Neural cell (in vitro differentiated cells): ENCODE measurements at regions not wholly inside any gene's neighbourhood (a gene's known extent, or its start where the extent isn't known, plus 50 kb on each side); places are given as distances from the start of the nearest gene placed in this dataset.

Source experiments
- H2AFZ ChIP-seq: fragments of 200-600, 300-800 bp; sonication (generic), shearing (Covaris generic); 2 replicates; pipeline ENCODE4 v1.6.0; 2014; ENCODE audit warnings: low read depth, mild to moderate bottlenecking, antibody characterized with exemption, low read length, moderate library complexity
- H3F3A ChIP-seq: fragments of 200-600 bp; shearing (Covaris generic); 2 replicates; pipeline ENCODE4 v1.6.1; 2016; ENCODE audit warnings: mild to moderate bottlenecking, moderate library complexity, mixed read lengths, antibody characterized with exemption, low read length; ENCODE audit not compliant: insufficient read depth, poor library complexity, severe bottlenecking
- H3K27ac ChIP-seq: fragments of 200-600, 300-800 bp; sonication (generic), shearing (Covaris generic); 2 replicates; pipeline ENCODE4 v1.5.1; 2014; ENCODE audit warnings: mild to moderate bottlenecking, low read length, moderate library complexity
- H3K27me3 ChIP-seq: fragments of 300-800, 200-600 bp; sonication (generic), shearing (Covaris generic); 2 replicates; pipeline ENCODE4 v1.6.0; 2014; ENCODE audit warnings: mild to moderate bottlenecking, low read depth, low read length, moderate library complexity; ENCODE audit not compliant: insufficient read depth
- H3K36me3 ChIP-seq: fragments of 300-800, 200-600 bp; sonication (generic), shearing (Covaris generic); 2 replicates; pipeline ENCODE4 v1.5.1; 2014; ENCODE audit warnings: mild to moderate bottlenecking, antibody characterized with exemption, low read length, moderate library complexity; ENCODE audit not compliant: insufficient read depth
- H3K4me2 ChIP-seq: fragments of 300-800, 200-600 bp; sonication (generic), shearing (Covaris generic); 2 replicates; pipeline ENCODE4 v1.6.0; 2014; ENCODE audit warnings: mild to moderate bottlenecking, low read length
- H3K4me3 ChIP-seq: fragments of 300-800, 200-600 bp; sonication (generic), shearing (Covaris generic); 2 replicates; pipeline ENCODE4 v1.5.1; 2014; ENCODE audit warnings: mild to moderate bottlenecking, low read length, moderate library complexity
- H3K79me2 ChIP-seq: fragments of 200-600 bp; shearing (Covaris generic); replicated peaks from 2 replicates; pipeline ENCODE4 v1.6.0; 2014; ENCODE audit warnings: mild to moderate bottlenecking, low read length, moderate library complexity; ENCODE audit not compliant: insufficient read depth
- H3K9ac ChIP-seq: fragments of 300-800, 200-600 bp; sonication (generic), shearing (Covaris generic); 2 replicates; pipeline ENCODE4 v1.6.1; 2016; ENCODE audit warnings: mild to moderate bottlenecking, low read length, mixed read lengths
- H3K9me2 ChIP-seq: fragments of 200-600 bp; shearing (Covaris generic); 2 replicates; pipeline ENCODE4 v1.6.1; 2016; ENCODE audit warnings: mild to moderate bottlenecking, low read length, mixed read lengths; ENCODE audit not compliant: insufficient read depth
- H3K9me3 ChIP-seq: fragments of 200-600, 300-800 bp; sonication (generic), shearing (Covaris generic); 2 replicates; pipeline ENCODE4 v1.6.1; 2016; ENCODE audit warnings: mild to moderate bottlenecking, mixed run types, low read length, moderate library complexity, mixed read lengths
- H4K20me1 ChIP-seq: fragments of 200-600 bp; shearing (Covaris generic); 2 replicates; pipeline ENCODE4 v1.6.1; 2016; ENCODE audit warnings: mild to moderate bottlenecking, mixed run types; ENCODE audit not compliant: insufficient read depth
- EP300 ChIP-seq: fragments of 450-650 bp; conservative IDR thresholded peaks from 2 replicates; pipeline ENCODE4 v1.6.1; 2014; ENCODE audit warnings: antibody characterized with exemption, mild to moderate bottlenecking, moderate library complexity; ENCODE audit not compliant: poor library complexity, severe bottlenecking
- EZH2 ChIP-seq: fragments of 200-600, 300-800 bp; shearing (Covaris generic), sonication (generic); IDR thresholded peaks from 2 replicates; pipeline ENCODE4 v1.6.1; 2014; ENCODE audit warnings: antibody characterized with exemption, low read length, borderline replicate concordance, mild to moderate bottlenecking; ENCODE audit not compliant: insufficient read depth, poor library complexity, severe bottlenecking
- MXI1 ChIP-seq: fragments of 450-650 bp; conservative IDR thresholded peaks from 2 replicates; pipeline ENCODE4 v1.6.1; 2014; ENCODE audit warnings: antibody characterized with exemption, mild to moderate bottlenecking; ENCODE audit not compliant: poor library complexity, severe bottlenecking
- POLR2AphosphoS5 ChIP-seq: IDR thresholded peaks from 2 replicates; pipeline ENCODE4 v1.6.1; 2012
- RAD21 ChIP-seq: fragments of 450-650 bp; conservative IDR thresholded peaks from 2 replicates; pipeline ENCODE4 v1.6.1; 2014; ENCODE audit warnings: antibody characterized with exemption, mild to moderate bottlenecking, moderate library complexity
- SMC3 ChIP-seq: fragments of 450-650 bp; conservative IDR thresholded peaks from 2 replicates; pipeline ENCODE4 v1.6.1; 2014; ENCODE audit warnings: antibody characterized with exemption, mild to moderate bottlenecking, moderate library complexity; ENCODE audit not compliant: poor library complexity
- TAF1 ChIP-seq: IDR thresholded peaks from 2 replicates; pipeline ENCODE4 v1.6.1; 2012; ENCODE audit warnings: low read depth
- TF ChIP-seq, protein P1 (sequence below): IDR thresholded peaks from 2 replicates; pipeline ENCODE4 v1.6.1; 2012; ENCODE audit warnings: borderline replicate concordance
- TF ChIP-seq, protein P2 (sequence below): fragments of 450-650 bp; IDR thresholded peaks from 2 replicates; pipeline ENCODE4 v1.5.1; 2014; ENCODE audit warnings: antibody characterized with exemption, mild to moderate bottlenecking, moderate library complexity; ENCODE audit not compliant: poor library complexity, severe bottlenecking

DNA sequence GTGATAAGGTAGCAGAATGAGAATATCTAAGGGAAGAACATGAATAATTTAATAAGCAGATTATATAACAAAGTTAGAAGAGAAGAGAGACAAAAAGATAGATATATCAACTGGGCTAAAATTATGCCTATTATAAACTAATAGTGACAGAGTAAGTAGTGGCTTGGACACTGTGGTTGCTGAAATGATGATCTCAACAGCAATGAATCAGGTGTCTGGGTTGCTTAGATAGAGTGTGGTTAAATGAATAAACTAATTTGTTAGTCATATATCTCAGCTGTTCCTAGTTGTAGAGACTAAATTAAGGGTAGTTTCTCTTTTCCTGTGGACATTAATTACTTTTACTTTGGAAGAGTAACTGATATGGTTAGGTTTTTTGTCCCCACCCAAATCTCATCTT lies 1485.4 kb upstream of the CELF4 start:
- H3K4me3 ChIP-seq, result no peak overlapping the region
- TF ChIP-seq, protein P1, sequence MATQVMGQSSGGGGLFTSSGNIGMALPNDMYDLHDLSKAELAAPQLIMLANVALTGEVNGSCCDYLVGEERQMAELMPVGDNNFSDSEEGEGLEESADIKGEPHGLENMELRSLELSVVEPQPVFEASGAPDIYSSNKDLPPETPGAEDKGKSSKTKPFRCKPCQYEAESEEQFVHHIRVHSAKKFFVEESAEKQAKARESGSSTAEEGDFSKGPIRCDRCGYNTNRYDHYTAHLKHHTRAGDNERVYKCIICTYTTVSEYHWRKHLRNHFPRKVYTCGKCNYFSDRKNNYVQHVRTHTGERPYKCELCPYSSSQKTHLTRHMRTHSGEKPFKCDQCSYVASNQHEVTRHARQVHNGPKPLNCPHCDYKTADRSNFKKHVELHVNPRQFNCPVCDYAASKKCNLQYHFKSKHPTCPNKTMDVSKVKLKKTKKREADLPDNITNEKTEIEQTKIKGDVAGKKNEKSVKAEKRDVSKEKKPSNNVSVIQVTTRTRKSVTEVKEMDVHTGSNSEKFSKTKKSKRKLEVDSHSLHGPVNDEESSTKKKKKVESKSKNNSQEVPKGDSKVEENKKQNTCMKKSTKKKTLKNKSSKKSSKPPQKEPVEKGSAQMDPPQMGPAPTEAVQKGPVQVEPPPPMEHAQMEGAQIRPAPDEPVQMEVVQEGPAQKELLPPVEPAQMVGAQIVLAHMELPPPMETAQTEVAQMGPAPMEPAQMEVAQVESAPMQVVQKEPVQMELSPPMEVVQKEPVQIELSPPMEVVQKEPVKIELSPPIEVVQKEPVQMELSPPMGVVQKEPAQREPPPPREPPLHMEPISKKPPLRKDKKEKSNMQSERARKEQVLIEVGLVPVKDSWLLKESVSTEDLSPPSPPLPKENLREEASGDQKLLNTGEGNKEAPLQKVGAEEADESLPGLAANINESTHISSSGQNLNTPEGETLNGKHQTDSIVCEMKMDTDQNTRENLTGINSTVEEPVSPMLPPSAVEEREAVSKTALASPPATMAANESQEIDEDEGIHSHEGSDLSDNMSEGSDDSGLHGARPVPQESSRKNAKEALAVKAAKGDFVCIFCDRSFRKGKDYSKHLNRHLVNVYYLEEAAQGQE, result no peak
- TF ChIP-seq EZH2, result no peak
- TF ChIP-seq RAD21, result no peak
- TF ChIP-seq, protein P2, sequence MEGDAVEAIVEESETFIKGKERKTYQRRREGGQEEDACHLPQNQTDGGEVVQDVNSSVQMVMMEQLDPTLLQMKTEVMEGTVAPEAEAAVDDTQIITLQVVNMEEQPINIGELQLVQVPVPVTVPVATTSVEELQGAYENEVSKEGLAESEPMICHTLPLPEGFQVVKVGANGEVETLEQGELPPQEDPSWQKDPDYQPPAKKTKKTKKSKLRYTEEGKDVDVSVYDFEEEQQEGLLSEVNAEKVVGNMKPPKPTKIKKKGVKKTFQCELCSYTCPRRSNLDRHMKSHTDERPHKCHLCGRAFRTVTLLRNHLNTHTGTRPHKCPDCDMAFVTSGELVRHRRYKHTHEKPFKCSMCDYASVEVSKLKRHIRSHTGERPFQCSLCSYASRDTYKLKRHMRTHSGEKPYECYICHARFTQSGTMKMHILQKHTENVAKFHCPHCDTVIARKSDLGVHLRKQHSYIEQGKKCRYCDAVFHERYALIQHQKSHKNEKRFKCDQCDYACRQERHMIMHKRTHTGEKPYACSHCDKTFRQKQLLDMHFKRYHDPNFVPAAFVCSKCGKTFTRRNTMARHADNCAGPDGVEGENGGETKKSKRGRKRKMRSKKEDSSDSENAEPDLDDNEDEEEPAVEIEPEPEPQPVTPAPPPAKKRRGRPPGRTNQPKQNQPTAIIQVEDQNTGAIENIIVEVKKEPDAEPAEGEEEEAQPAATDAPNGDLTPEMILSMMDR, result no peak
- no peak for TF ChIP-seq SMC3
- TF ChIP-seq EP300, result no peak
- no peak for TF ChIP-seq TAF1
- no peak for TF ChIP-seq MXI1
- no peak for TF ChIP-seq POLR2AphosphoS5
- no peaks in the 10 kb centered on the region for H3K9me2 ChIP-seq
- no peak overlapping the region for H3K27ac ChIP-seq
- no peaks in the 10 kb centered on the region for H3K36me3 ChIP-seq
- H3K27me3 ChIP-seq, result no peaks in the 10 kb centered on the region
- no peak overlapping the region for H3K9ac ChIP-seq
- H3F3A ChIP-seq, result no peaks in the 10 kb centered on the region
- no peaks in the 10 kb centered on the region for H3K9me3 ChIP-seq
- H4K20me1 ChIP-seq, result no peaks in the 10 kb centered on the region
- H3K4me2 ChIP-seq, result no peak overlapping the region
- no peak overlapping the region for H2AFZ ChIP-seq
- H3K79me2 ChIP-seq, result no peaks in the 10 kb centered on the region

DNA sequence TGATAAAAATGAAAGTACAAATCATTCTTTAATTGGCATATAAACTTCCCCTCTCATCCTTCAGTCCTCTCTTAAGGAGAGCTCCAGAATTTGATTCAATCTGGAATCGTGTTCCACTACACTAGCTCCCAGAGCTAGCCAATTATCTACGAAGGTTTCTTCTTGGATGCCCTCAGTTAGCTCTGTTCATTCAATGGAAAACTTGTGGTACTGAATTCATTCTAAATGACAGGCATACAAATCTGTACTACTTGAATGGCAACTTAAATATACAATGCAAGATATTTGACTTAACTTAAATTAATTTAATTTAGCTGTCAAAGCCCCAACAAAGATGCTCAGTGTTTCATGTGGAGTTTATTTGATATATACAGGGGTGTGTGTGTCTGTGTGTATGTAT lies 1474.2 kb upstream of the CELF4 start:
- Histone ChIP-seq H3K79me2 (no peaks in the 10 kb centered on the region), H3K9me2 (no peaks in the 10 kb centered on the region), H3K9me3 (no peaks in the 10 kb centered on the region), H4K20me1 (no peaks in the 10 kb centered on the region), H3K4me3 (no peak overlapping the region), H3K27me3 (no peaks in the 10 kb centered on the region), H3F3A (no peaks in the 10 kb centered on the region), H3K9ac (no peak overlapping the region), H3K27ac (no peak overlapping the region), H3K36me3 (no peaks in the 10 kb centered on the region), H3K4me2 (no peak overlapping the region), H2AFZ (no peak overlapping the region)
- TF ChIP-seq RAD21 (no peak), MXI1 (no peak), EP300 (peak; percentile 71), POLR2AphosphoS5 (no peak), TAF1 (no peak), SMC3 (no peak)
- TF ChIP-seq, protein P2, result no peak
